Stimulated activated naive B cell treated with anti-CD40 and anti-IgM and Interleukin-4, amounts not matched to agents 10 μg/mL and 1 μg/mL and 100 μg/mL, for 72 hours (primary cell): ENCODE measurements at regions not wholly inside any gene's neighbourhood (a gene's known extent, or its start where the extent isn't known, plus 50 kb on each side); places are given as distances from the start of the nearest gene placed in this dataset.
"Not testable (repeated sequence)": the region's sequence is repeated elsewhere in the genome, so short reads cannot be mapped to it uniquely, and the experiment has no call there.

Source experiments
- ATAC-seq, 2 donors: fragments of 150-1000 bp; cut with Tn5 transposase; replicated peaks; 2 replicates each; pipeline ENCODE4 v1.10.0; 2021; ENCODE audit warnings: moderate library complexity in 1 of 2
- DNase-seq: peaks from one replicate; pipeline ENCODE4 v3.0.0; 2021
- H3K27ac Mint-ChIP-seq: one replicate; pipeline ENCODE4 v1.8.0; 2022; ENCODE audit warnings: mild to moderate bottlenecking, mixed read lengths
- H3K27me3 Mint-ChIP-seq, 2 donors: one replicate each; pipeline ENCODE4 v1.8.0; 2022; ENCODE audit warnings: mixed read lengths in 2 of 2
- H3K36me3 Mint-ChIP-seq, 2 donors: one replicate each; pipeline ENCODE4 v1.8.0; 2022; ENCODE audit warnings: mixed read lengths in 2 of 2, mild to moderate bottlenecking in 1 of 2
- H3K4me1 Mint-ChIP-seq, 2 donors: one replicate each; pipeline ENCODE4 v1.8.0; 2022; ENCODE audit warnings: mixed read lengths in 2 of 2, mild to moderate bottlenecking in 1 of 2
- H3K4me3 Mint-ChIP-seq, 2 donors: one replicate each; pipeline ENCODE4 v1.8.0; 2022; ENCODE audit warnings: mild to moderate bottlenecking in 2 of 2, mixed read lengths in 2 of 2, moderate library complexity in 1 of 2
- H3K9me3 Mint-ChIP-seq, 2 donors: one replicate each; pipeline ENCODE4 v1.8.0; 2022; ENCODE audit warnings: mixed read lengths in 2 of 2, mild to moderate bottlenecking in 1 of 2

DNA sequence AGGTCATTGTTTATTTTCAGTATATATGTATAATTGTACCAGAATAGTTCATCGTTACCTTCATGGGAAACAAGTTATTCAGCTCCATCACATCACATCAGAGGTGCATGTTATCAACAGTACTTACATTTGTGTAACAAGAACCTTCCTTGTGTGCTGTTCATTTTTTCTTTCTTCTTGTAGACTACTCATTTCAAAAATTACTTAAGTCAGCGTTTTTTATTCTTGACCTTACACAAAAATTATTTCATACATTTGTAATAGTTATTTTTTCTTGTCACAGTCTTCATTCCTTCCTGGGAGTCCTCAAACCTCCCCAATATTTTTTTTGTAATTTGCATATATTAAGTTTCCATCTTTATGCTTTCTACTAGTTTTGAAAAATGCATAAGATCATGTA lies 725.7 kb upstream of the ADGRB3 start:
- Mint-ChIP-seq H3K4me3 (no peak overlapping the region), H3K4me1 (no peaks in the 10 kb centered on the region), H3K27ac (no peak overlapping the region), H3K36me3 (no peaks in the 10 kb centered on the region), H3K9me3 (peaks cover 4% of the 10 kb centered on the region in 2 donors), H3K27me3 (no peaks in the 10 kb centered on the region)
- no peak for DNase-seq
- no peak for ATAC-seq

DNA sequence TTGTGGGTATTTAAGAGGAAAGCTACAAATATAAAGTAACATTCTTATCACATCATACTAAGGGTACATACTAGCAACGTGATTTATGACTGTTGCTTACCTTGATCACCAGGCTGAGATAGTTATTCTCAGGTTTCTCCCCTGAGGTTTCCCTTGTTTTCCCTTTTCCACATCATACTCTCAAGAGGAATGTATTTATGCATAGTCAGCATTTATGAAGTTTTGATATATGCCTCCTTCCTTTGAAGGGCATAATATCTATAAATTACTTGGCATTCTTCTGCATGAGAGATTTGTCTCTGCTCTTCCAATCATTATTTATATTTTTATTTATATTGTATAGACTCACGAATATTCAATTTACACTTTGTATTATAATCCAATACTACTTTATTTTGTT lies 726.7 kb upstream of the ADGRB3 start:
- no peak for ATAC-seq
- Mint-ChIP-seq H3K4me3 (no peak overlapping the region), H3K27ac (no peak overlapping the region), H3K27me3 (no peaks in the 10 kb centered on the region), H3K36me3 (no peaks in the 10 kb centered on the region), H3K4me1 (no peaks in the 10 kb centered on the region), H3K9me3 (peaks cover 2 to 4% of the 10 kb centered on the region in 2 donors)
- no peak for DNase-seq

DNA sequence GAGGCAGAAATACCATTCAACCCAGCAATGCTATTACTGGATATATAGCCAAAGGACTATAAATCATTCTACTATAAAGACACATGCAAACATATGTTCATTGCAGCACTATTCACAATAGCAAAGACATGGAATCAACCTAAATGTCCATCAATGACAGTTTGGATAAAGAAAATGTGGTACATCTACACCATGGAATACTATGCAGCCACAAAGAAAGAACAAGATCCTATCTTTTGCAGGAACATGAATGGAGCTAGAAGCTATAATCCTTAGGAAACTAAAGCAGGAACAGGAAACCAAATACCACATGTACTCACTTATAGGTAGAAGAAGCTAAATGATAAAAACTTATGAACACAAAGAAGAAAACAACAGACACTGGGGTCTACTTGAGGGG lies 730.3 kb upstream of the ADGRB3 start:
- ATAC-seq, H3K27me3 Mint-ChIP-seq, H3K4me1 Mint-ChIP-seq, H3K36me3 Mint-ChIP-seq, H3K27ac Mint-ChIP-seq, H3K9me3 Mint-ChIP-seq, DNase-seq, H3K4me3 Mint-ChIP-seq: not testable (repeated sequence)

DNA sequence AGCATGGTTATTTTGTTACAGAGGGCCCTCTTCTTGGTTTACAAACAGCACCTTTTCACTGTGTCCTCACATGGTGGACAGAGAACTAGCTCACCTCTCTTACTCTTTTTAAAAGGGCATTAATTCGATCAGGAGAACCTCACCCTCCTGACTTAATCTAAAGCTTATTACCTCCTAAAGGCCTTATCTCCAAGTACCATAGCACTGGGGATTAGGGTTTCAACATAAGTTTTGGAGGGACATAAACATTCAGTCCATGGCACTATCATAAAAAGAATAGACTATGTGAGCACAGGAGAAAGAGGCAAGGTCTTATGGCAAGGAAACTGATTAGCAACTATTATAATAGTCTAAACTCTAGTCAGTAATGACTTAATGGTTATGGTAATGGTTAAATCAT lies 736.2 kb upstream of the ADGRB3 start:
- no peak for ATAC-seq
- Mint-ChIP-seq H3K27ac (no peak overlapping the region), H3K4me1 (peaks cover 0 to 2% of the 10 kb centered on the region in 2 donors), H3K9me3 (peaks cover 0 to 3% of the 10 kb centered on the region in 2 donors), H3K36me3 (no peaks in the 10 kb centered on the region), H3K27me3 (no peaks in the 10 kb centered on the region), H3K4me3 (no peak overlapping the region)
- DNase-seq, result no peak

DNA sequence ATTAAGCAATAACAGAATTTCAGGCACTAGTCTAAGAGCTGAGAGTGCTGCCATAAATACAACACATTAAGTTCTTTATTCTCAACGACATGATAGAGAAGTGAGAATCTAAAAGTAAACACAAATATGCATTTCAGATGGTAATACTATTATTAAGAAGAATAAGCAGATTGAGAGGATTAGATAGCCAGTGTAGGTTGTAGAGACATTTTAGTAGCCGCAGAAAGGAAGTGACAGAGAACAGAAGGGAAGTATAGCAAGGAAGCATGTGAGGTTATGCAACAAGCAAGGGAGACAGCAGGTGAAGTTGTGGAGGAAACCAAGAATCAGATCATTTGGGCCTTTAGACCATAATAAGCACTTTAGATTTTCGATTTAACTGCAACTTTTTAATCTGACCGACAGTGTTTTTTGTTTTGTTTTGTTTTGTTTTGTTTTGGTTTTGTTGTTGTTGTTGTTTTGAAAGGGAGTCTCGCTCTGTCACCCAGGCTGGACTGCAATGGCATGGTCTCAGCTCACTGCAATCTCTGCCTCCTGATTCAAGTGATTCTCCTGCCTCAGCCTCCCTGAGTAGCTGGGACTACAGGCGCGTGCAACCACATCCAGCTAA lies 737.0 kb upstream of the ADGRB3 start:
- no peak for ATAC-seq
- Mint-ChIP-seq H3K9me3 (peaks cover 0 to 3% of the 10 kb centered on the region in 2 donors), H3K4me3 (no peak overlapping the region), H3K27ac (peak overlapping the region; percentile 3), H3K36me3 (no peaks in the 10 kb centered on the region), H3K27me3 (no peaks in the 10 kb centered on the region), H3K4me1 (peaks cover 0 to 2% of the 10 kb centered on the region in 2 donors)
- DNase-seq, result no peak

DNA sequence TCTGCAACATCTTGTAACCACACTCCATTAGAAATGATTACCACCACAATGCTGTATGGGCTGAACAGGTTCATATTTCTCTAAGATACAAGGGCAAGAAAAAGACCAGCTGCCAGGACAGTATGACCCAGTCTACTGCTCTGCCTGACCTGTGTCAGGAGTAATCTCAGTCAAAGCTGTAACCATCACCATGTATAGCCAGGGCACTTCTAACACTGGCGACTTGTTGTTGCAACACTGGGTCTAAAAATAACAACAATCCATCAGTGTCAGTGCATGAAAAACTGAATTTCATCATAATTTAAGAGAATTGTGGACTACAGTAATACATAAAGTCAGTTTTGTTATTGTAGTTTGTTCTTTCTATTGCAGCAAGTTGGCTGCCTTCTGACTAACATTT lies 738.6 kb upstream of the ADGRB3 start:
- DNase-seq, result no peak
- Mint-ChIP-seq H3K36me3 (no peaks in the 10 kb centered on the region), H3K9me3 (peaks cover 0 to 1% of the 10 kb centered on the region in 2 donors), H3K4me3 (no peak overlapping the region), H3K27me3 (no peaks in the 10 kb centered on the region), H3K4me1 (peaks cover 0 to 2% of the 10 kb centered on the region in 2 donors), H3K27ac (no peak overlapping the region)
- ATAC-seq, result no peak

DNA sequence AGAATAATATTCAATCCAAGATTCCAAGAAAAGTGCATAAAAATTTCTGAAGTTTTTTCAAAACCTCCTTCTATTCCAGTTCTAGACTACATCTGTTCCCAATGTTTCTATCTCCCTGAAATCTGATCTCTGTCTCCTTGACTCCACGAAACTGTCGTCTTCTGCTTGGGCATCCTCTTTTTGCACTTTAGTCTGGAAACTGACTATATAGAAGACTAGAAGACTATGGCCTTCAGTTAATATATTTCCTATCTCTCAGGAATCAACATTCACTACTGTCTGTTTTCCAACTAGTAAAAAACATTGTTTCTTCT lies 745.4 kb upstream of the ADGRB3 start:
- Mint-ChIP-seq H3K27me3 (no peaks in the 10 kb centered on the region), H3K27ac (no peak overlapping the region), H3K9me3 (peaks cover 7 to 12% of the 10 kb centered on the region in 2 donors), H3K4me1 (peaks cover 5 to 10% of the 10 kb centered on the region in 2 donors), H3K36me3 (no peaks in the 10 kb centered on the region), H3K4me3 (no peak overlapping the region)
- DNase-seq (no peak), ATAC-seq (no peak)

DNA sequence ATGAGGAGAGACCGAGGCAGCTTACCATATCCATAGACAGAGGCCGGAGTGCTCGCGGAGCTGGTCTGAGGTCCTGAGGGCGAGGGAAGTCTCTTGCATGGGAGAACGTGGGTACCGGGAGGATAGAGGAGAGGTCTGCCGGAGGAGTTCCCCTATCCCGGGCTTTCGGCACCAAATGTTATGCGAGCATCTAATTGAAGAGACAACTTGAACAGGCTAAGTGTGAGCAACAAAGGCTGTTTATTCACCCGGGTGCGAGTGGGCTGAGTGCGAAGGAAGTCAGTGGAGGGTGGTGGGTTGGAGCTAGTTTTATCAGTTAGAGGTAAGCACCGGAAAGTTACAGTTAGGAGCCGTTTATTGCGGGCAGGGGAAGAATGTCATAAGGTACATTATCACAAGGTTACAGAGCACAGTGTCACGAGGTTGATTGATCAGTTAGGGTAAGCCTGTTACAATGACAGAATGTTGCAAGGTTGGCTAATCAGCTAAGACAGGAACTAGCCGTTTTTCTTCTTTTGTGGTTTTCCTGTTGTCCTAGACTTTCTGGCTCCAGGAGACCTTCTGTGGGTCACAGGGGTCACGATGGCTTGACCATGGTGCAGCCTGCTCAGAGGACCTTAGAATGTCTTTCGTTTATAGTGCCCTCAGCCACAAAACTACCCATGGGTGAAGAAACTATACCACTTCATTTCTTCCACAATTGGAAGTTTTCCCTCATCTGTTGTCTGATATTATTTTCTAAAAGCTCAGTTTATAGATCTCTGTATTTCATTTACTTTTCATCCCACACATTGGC lies 746.0 kb upstream of the ADGRB3 start:
- Mint-ChIP-seq H3K4me1 (peaks cover 5 to 10% of the 10 kb centered on the region in 2 donors), H3K27ac (no peak overlapping the region), H3K4me3 (no peak overlapping the region), H3K27me3 (no peaks in the 10 kb centered on the region), H3K9me3 (peaks cover 5 to 12% of the 10 kb centered on the region in 2 donors), H3K36me3 (no peaks in the 10 kb centered on the region)
- ATAC-seq (peak; percentile 64 to 65), DNase-seq (no peak)

DNA sequence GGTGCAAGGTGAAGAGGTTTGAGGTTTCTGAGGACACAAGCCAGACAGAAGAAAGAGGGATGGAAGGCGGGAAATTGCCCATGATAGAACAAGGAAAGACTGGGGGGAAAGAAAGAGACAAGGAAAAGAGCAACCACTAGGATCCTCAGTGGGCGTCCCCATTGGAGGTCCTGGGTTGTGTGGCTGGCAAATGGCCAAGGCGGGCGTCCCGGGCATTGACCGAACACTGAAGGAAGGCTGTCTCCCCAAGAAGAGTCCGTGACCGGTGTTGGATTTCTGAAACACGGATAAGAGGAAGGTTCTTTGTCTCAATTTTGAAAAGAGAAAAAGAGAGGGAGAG lies 746.6 kb upstream of the ADGRB3 start:
- no peak for DNase-seq
- peaks cover 5 to 12% of the 10 kb centered on the region in 2 donors for H3K9me3 Mint-ChIP-seq
- no peaks in the 10 kb centered on the region for H3K27me3 Mint-ChIP-seq
- no peak overlapping the region for H3K27ac Mint-ChIP-seq
- ATAC-seq, result no peak
- H3K4me3 Mint-ChIP-seq, result no peak overlapping the region
- peaks cover 5 to 10% of the 10 kb centered on the region in 2 donors for H3K4me1 Mint-ChIP-seq
- no peaks in the 10 kb centered on the region for H3K36me3 Mint-ChIP-seq

DNA sequence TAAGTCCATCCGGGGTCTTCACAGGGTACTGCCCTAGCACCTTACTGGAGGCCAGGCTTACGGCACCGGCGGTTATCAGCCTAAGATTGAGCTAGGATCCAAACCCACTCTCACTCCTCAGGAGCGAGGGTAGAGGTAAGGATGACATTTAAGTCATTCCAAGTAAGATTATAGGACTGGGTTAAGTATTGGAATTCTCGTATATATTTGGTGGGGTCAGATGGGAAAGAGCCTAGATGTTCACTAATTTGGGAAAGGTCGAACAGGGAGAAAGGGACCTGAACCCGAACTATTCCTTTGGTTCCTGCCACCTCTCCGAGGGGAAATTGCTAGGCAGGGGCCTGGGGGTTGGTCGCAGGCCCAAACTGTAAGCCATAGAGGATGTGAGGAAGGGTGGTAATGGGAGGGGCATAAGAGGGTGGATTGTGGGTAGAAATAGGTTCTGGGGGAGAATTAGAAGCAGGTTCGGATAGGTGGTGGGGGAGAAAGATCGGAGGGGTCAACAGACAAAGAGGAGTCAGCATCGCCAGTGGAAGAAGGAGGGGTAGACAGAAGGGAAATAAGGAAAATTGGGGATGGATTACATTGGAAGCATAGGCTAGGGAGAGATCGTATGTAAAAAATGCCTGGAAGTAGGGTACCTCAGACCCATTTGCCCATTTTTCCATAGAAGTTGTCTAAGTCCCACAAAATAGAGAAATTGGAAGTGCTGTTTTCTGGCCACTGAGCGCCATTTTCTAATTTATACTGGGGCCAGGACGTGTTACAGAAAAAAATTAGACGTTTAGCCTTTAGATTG lies 747.1 kb upstream of the ADGRB3 start:
- Mint-ChIP-seq H3K27ac (no peak overlapping the region), H3K27me3 (no peaks in the 10 kb centered on the region), H3K4me1 (peaks cover 5 to 10% of the 10 kb centered on the region in 2 donors), H3K36me3 (no peaks in the 10 kb centered on the region), H3K4me3 (no peak overlapping the region), H3K9me3 (peaks cover 5 to 12% of the 10 kb centered on the region in 2 donors)
- no peak for DNase-seq
- no peak for ATAC-seq

DNA sequence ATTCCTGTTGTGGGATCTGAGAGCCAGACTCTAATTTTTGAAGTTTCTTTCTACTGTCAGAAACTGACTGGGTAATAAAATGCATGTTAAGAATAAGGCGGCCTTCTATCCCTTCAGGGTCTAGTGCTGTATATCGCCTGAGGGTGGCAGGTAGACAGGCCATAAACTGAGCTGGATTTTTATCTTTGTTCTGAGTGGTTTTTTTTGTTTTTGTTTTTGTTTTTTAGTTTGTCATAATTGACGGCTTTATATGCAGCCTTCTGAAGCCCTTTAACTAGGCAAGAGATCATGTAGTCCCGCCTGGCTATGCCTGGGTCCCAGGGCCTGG lies 747.7 kb upstream of the ADGRB3 start:
- no peak overlapping the region for H3K27ac Mint-ChIP-seq
- peaks cover 5 to 10% of the 10 kb centered on the region in 2 donors for H3K4me1 Mint-ChIP-seq
- no peak for ATAC-seq
- H3K36me3 Mint-ChIP-seq, result no peaks in the 10 kb centered on the region
- H3K4me3 Mint-ChIP-seq, result no peak overlapping the region
- H3K27me3 Mint-ChIP-seq, result no peaks in the 10 kb centered on the region
- H3K9me3 Mint-ChIP-seq, result peaks cover 5 to 12% of the 10 kb centered on the region in 2 donors
- DNase-seq, result no peak

DNA sequence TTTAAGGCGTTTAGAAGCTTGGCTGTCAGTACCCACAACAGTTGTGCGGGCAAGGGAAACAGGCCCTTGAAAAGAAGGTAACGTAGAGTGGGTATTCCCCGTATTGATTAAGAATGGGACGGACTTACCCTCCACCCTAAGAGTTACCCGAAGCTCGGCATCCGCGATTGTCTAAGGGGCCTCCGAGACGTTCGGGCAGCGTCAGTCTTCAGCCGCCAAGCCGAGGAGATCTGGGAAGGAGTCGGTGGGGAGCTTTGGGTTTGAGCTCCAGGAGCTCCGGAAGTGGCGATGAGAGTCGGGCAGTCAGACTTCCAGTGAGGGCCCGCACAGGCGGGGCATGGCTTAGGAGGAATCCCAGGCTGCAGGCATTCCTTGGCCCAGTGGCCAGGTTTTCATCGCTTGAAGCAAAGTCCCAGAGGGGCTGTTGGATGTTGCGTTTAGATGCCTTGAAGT lies 748.2 kb upstream of the ADGRB3 start:
- DNase-seq, result no peak
- Mint-ChIP-seq H3K36me3 (no peaks in the 10 kb centered on the region), H3K27ac (no peak overlapping the region)

DNA sequence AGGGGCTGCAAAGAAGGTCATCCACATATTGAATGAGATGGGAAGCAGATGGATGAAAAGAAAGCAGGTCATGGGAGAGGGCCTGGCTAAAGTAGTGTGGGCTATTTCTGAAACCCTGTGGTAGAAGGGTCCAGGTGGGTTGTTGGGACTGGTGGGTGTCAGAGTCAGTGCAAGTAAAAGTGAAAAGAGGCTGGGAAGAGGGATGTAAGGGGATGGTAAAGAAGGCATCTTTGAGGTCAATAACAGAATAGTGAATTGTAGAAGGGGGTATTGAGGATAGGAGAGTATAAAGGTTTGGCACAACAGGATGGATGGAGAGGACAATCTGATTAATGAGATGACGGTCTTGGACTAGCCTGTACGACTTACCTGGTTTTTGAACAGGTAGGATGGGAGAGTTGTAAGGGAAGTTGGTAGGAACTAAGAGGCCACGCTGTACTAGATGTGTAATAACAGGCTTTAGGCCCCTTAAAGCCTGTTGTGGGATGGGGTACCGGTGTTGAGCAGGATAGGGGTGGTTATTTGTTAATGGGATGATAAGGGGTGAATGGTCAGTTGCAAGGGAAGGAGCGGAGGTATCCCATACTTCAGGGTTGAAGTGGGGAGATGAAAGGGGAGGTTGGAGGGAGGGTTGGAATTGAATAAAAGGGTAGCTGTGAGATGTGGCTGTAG lies 748.9 kb upstream of the ADGRB3 start:
- Mint-ChIP-seq H3K36me3 (no peaks in the 10 kb centered on the region), H3K27ac (no peak overlapping the region), H3K4me3 (no peak overlapping the region), H3K9me3 (peaks cover 5 to 12% of the 10 kb centered on the region in 2 donors), H3K27me3 (no peaks in the 10 kb centered on the region), H3K4me1 (peaks cover 5 to 10% of the 10 kb centered on the region in 2 donors)
- DNase-seq, result no peak
- no peak for ATAC-seq

More for the DNA sequence above, 748.2 kb upstream of the ADGRB3 start:
- Mint-ChIP-seq H3K27me3 (no peaks in the 10 kb centered on the region), H3K4me3 (no peak overlapping the region), H3K4me1 (peaks cover 5 to 10% of the 10 kb centered on the region in 2 donors), H3K9me3 (peaks cover 5 to 12% of the 10 kb centered on the region in 2 donors)
- no peak for ATAC-seq
